D721Med (cell line): ENCODE measurements at regions not wholly inside any gene's neighbourhood (a gene's known extent, or its start where the extent isn't known, plus 50 kb on each side); places are given as distances from the start of the nearest gene placed in this dataset.

ENCODE experiments used
- DNase-seq: peaks from one replicate; pipeline ENCODE4 v3.0.0; 2011; ENCODE audit warnings: low spot score; ENCODE audit not compliant: insufficient read length
- FAIRE-seq: peaks from 2 replicates; lab custom pipeline; 2011; peaks lifted over from hg19 to GRCh38; lab: Jason Lieb, UNC
- CTCF ChIP-seq: IDR thresholded peaks from 2 replicates; pipeline ENCODE4 v1.5.1; 2012; ENCODE audit warnings: mild to moderate bottlenecking, control low read depth; ENCODE audit not compliant: insufficient read depth; ENCODE audit errors: missing control alignments

GRCh38 chr6:135753196-135753595, 98.3 kb upstream of the PDE7B start:
- TF ChIP-seq CTCF = no peak
- FAIRE-seq = no peak

GRCh38 chr6:135759831-135760230, 91.7 kb upstream of the PDE7B start:
- TF ChIP-seq CTCF = no peak
- DNase-seq (no peak), FAIRE-seq (no peak)

More at GRCh38 chr6:135753196-135753595, 98.3 kb upstream of the PDE7B start:
- no peak for DNase-seq

GRCh38 chr6:135774006-135774405, 77.5 kb upstream of the PDE7B start:
- no peak for TF ChIP-seq CTCF
- no peak for DNase-seq
- FAIRE-seq = no peak

GRCh38 chr6:135779213-135779612, 72.3 kb upstream of the PDE7B start:
- no peak for TF ChIP-seq CTCF
- FAIRE-seq (no peak), DNase-seq (no peak)

- TF ChIP-seq CTCF = no peak
Measured at GRCh38 chr6:135780326-135780725, 71.2 kb upstream of the PDE7B start.

GRCh38 chr6:135782546-135782945, 69.0 kb upstream of the PDE7B start:
- TF ChIP-seq CTCF = no peak
- DNase-seq (no peak), FAIRE-seq (no peak)

More at GRCh38 chr6:135780326-135780725, 71.2 kb upstream of the PDE7B start:
- DNase-seq = no peak
- no peak for FAIRE-seq

GRCh38 chr6:135784507-135784906, 67.0 kb upstream of the PDE7B start:
- FAIRE-seq = no peak
- TF ChIP-seq CTCF = no peak
- DNase-seq = no peak
